Naive thymus-derived CD4-positive, alpha-beta T cell (primary cell): ENCODE measurements at regions not wholly inside any gene's neighbourhood (a gene's known extent, or its start where the extent isn't known, plus 50 kb on each side); places are given as distances from the start of the nearest gene placed in this dataset.
"Not testable (repeated sequence)": the region's sequence is repeated elsewhere in the genome, so short reads cannot be mapped to it uniquely, and the experiment has no call there.

Experiments used
- ATAC-seq: fragments of 150-1000 bp; cut with Tn5 transposase; 2 replicates; pipeline ENCODE4 v1.10.0; 2021; ENCODE audit warnings: mild to moderate bottlenecking, moderate library complexity
- CTCF ChIA-PET: fragments of 350-600 bp; sonication (Branson Sonifier 250); formaldehyde crosslinking; loops from one replicate; lab custom pipeline; 2021; ENCODE audit warnings: antibody characterized with exemption; lab: Charles Lee
- POLR2A ChIA-PET: fragments of 350-600 bp; sonication (Branson Sonifier 250); formaldehyde crosslinking; loops from one replicate; lab custom pipeline; 2021; ENCODE audit warnings: antibody characterized with exemption, inconsistent platforms; lab: Charles Lee
- DNase-seq, 9 donors: peaks; one replicate each; pipeline versions ENCODE4 v3.0.0 to v3.0.0-alpha.2; 2020 to 2022; ENCODE audit warnings: mixed read lengths in 1 of 9
- H3K27ac ChIP-seq: one replicate; pipeline ENCODE4 v1.7.0; 2013; ENCODE audit warnings: mild to moderate bottlenecking, low read depth, low read length, moderate library complexity
- H3K27me3 ChIP-seq, 2 donors: one replicate each; pipeline ENCODE4 v1.7.0; 2013; ENCODE audit warnings: low read length in 2 of 2, mild to moderate bottlenecking in 2 of 2, moderate library complexity in 2 of 2; ENCODE audit not compliant: control insufficient read depth in 2 of 2, insufficient read depth in 2 of 2
- H3K36me3 ChIP-seq, 3 experiments: 1 replicate in 2 of 3; 2 replicates in 1 of 3; pipeline ENCODE4 v1.7.0; 2013; ENCODE audit warnings: low read length in 3 of 3, mild to moderate bottlenecking in 3 of 3, moderate library complexity in 1 of 3; ENCODE audit not compliant: insufficient read depth in 3 of 3, control insufficient read depth in 2 of 3
- H3K4me1 ChIP-seq, 2 donors: one replicate each; pipeline ENCODE4 v1.7.0; 2013; ENCODE audit warnings: low read length in 2 of 2, mild to moderate bottlenecking in 2 of 2, moderate library complexity in 1 of 2; ENCODE audit not compliant: control insufficient read depth in 2 of 2, insufficient read depth in 2 of 2
- H3K4me3 ChIP-seq: 2 replicates; pipeline ENCODE4 v1.7.0; 2013; ENCODE audit warnings: mild to moderate bottlenecking, low read length
- H3K9me3 ChIP-seq, 3 experiments: 1 replicate in 2 of 3; 2 replicates in 1 of 3; pipeline ENCODE4 v1.7.0; 2013; ENCODE audit warnings: low read length in 3 of 3; ENCODE audit not compliant: control insufficient read depth in 2 of 3
- H3K27ac Mint-ChIP-seq, 9 donors: one replicate each; pipeline ENCODE4 v1.8.0; 2020 to 2022; ENCODE audit warnings: mixed read lengths in 9 of 9, mild to moderate bottlenecking in 8 of 9, moderate library complexity in 5 of 9, inconsistent platforms in 2 of 9
- H3K27me3 Mint-ChIP-seq, 5 donors: one replicate each; pipeline ENCODE4 v1.8.0; 2021 to 2022; ENCODE audit warnings: mixed read lengths in 5 of 5, mild to moderate bottlenecking in 1 of 5
- H3K36me3 Mint-ChIP-seq, 5 donors: one replicate each; pipeline ENCODE4 v1.8.0; 2020 to 2022; ENCODE audit warnings: mixed read lengths in 5 of 5, mild to moderate bottlenecking in 3 of 5, inconsistent platforms in 1 of 5
- H3K4me1 Mint-ChIP-seq, 7 donors: one replicate each; pipeline ENCODE4 v1.8.0; 2020 to 2022; ENCODE audit warnings: mixed read lengths in 7 of 7, mild to moderate bottlenecking in 3 of 7, inconsistent platforms in 1 of 7
- H3K4me3 Mint-ChIP-seq, 10 donors: one replicate each; pipeline ENCODE4 v1.8.0; 2020 to 2022; ENCODE audit warnings: mild to moderate bottlenecking in 10 of 10, mixed read lengths in 10 of 10, moderate library complexity in 6 of 10, inconsistent platforms in 2 of 10
- H3K9me3 Mint-ChIP-seq, 11 donors: one replicate each; pipeline ENCODE4 v1.8.0; 2020 to 2022; ENCODE audit warnings: mixed read lengths in 11 of 11, mild to moderate bottlenecking in 4 of 11, inconsistent platforms in 1 of 11, moderate library complexity in 1 of 11
- intact Hi-C, 2 donors: fragments of 100-400 bp; cut with micrococcal nuclease; formaldehyde crosslinking; loops; one replicate each; pipeline ENCODE4 v1.15.1; 2023

DNA sequence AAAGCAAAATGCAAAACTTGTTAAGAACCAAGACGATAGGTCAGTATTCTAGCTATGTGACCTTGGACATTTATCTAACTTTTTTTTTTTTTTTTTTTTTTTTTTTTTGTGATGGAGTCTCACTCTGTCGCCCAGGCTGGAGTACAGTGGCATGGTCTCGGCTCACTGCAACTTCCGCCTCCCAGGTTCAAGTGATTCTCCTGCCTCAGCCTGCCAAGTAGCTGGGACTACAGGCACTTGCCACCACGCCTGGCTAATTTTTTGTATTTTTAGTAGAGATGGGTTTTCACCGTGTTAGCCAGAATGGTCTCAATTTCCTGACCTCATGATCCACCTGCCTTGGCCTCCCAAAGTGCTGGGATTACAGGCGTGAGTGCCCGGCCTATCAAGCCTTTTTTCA, 358.3 kb upstream of the KIF2B start:
- H3K36me3 ChIP-seq, H3K4me3 Mint-ChIP-seq, intact Hi-C loops, DNase-seq, H3K27me3 Mint-ChIP-seq, H3K27me3 ChIP-seq, H3K36me3 Mint-ChIP-seq, H3K9me3 ChIP-seq, H3K4me3 ChIP-seq, H3K4me1 ChIP-seq, H3K27ac ChIP-seq, POLR2A ChIA-PET, CTCF ChIA-PET, H3K4me1 Mint-ChIP-seq, ATAC-seq, H3K27ac Mint-ChIP-seq: not testable (repeated sequence)
- H3K9me3 Mint-ChIP-seq, result peaks cover 0 to 12% (median 5%) of the 10 kb centered on the region in 11 donors

DNA sequence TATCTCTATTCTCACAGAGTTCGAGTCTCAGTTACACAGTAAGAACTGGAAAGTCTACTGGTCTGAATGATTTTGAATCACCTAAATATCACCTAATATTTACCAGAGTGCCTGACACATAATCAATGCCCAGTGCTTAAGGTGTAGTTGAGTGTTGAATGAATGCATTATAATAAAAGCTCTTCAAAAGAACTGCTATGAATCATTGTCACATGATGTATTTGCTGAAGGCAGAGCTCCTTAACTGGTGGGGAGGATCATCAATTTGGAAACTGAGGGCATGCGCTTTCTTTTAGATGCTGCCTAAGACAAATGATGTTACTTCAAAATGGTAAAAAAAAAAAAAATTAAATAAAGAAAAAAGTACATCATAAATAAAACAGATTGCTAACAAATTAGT, 359.4 kb upstream of the KIF2B start:
- ATAC-seq, result no peak
- no peak overlapping the region for H3K4me3 ChIP-seq
- H3K27ac ChIP-seq, result no peak overlapping the region
- H3K9me3 ChIP-seq, result no peaks in the 10 kb centered on the region
- DNase-seq, result no peak
- CTCF ChIA-PET, result no interaction called here
- H3K27me3 Mint-ChIP-seq, result no peaks in the 10 kb centered on the region
- H3K27ac Mint-ChIP-seq, result no peak overlapping the region
- no peaks in the 10 kb centered on the region for H3K4me1 ChIP-seq
- no peak overlapping the region for H3K4me3 Mint-ChIP-seq
- peaks cover 0 to 22% (median 6%) of the 10 kb centered on the region in 11 donors for H3K9me3 Mint-ChIP-seq
- intact Hi-C loops, result no loop called here
- H3K27me3 ChIP-seq, result no peaks in the 10 kb centered on the region
- POLR2A ChIA-PET, result no interaction called here
- H3K4me1 Mint-ChIP-seq, result no peaks in the 10 kb centered on the region
- H3K36me3 Mint-ChIP-seq, result peaks cover 0 to 4% (median 0%) of the 10 kb centered on the region in 5 donors
- no peaks in the 10 kb centered on the region for H3K36me3 ChIP-seq

DNA sequence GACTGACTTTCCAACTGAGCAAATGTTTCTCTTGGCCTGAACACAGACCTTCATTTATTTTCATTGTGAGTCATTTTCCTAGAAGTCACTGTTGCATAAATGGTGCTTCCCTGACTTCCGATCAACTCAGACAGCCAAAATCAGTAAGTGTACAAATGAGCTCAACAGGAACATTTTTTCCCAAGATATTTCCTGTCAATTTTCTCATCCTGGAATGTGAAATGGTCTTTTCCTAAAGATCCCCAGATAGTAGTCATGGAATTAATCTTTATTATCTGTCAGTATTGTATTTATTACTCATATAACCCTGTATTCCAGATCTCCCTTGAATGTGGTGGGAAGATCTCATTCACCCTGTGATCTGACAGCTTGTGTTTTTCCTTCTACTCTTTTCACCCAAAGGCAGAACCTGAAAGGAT, 360.3 kb upstream of the KIF2B start:
- H3K4me3 ChIP-seq, result no peak overlapping the region

DNA sequence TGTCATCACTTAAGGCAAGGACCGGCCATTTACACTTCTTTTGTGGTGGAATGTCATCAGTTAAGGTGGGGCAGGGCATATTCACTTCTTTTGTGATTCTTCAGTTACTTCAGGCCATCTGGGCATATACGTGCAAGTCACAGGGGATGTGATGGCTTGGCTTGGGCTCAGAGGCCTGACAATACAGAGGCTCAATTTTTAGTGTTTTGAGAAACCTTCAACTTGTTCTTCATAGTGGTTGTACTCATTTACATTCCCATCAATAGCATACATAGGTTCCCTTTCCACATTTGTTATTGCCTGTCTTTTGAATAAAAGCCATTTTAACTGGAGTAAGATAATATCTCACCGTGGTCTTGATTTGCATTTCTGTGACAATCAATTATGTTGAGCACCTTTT, 366.8 kb upstream of the KIF2B start:
- H3K27ac ChIP-seq, H3K27ac Mint-ChIP-seq, ATAC-seq, H3K4me1 Mint-ChIP-seq, H3K4me3 Mint-ChIP-seq, CTCF ChIA-PET, intact Hi-C loops, H3K27me3 ChIP-seq, H3K36me3 Mint-ChIP-seq, H3K36me3 ChIP-seq, H3K4me3 ChIP-seq, DNase-seq, H3K9me3 ChIP-seq, POLR2A ChIA-PET, H3K27me3 Mint-ChIP-seq, H3K4me1 ChIP-seq: not testable (repeated sequence)
- peaks cover 0 to 21% (median 12%) of the 10 kb centered on the region in 11 donors for H3K9me3 Mint-ChIP-seq

More for the DNA sequence above, 360.3 kb upstream of the KIF2B start:
- no peaks in the 10 kb centered on the region for H3K27me3 Mint-ChIP-seq
- no peak for DNase-seq
- POLR2A ChIA-PET, result no interaction called here
- H3K4me3 Mint-ChIP-seq, result no peak overlapping the region
- Histone ChIP-seq H3K27ac (no peak overlapping the region), H3K36me3 (no peaks in the 10 kb centered on the region), H3K27me3 (no peaks in the 10 kb centered on the region), H3K4me1 (no peaks in the 10 kb centered on the region), H3K9me3 (no peaks in the 10 kb centered on the region)
- intact Hi-C loops, result no loop called here
- no peak overlapping the region for H3K27ac Mint-ChIP-seq
- no peaks in the 10 kb centered on the region for H3K4me1 Mint-ChIP-seq
- H3K36me3 Mint-ChIP-seq, result peaks cover 0 to 4% (median 0%) of the 10 kb centered on the region in 5 donors
- ATAC-seq, result no peak
- CTCF ChIA-PET, result no interaction called here
- peaks cover 0 to 19% (median 6%) of the 10 kb centered on the region in 11 donors for H3K9me3 Mint-ChIP-seq

DNA sequence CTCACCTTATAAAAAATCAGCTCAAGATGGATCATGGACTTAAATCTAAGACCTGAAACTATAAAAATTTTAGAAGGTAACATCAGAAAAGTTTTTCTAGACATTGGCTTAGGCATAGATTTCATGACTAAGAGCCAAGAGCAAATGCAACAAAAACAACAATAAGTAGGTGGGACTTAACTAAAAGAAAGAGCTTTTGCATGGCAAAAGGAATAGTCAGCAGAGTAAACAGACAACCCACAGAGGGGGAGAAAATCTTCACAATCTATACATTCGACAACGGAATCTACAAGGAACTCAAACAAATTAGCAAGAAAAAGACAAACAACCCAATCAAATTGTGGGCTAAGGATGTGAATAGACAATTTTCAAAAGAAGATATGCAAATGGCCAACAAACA, 368.4 kb upstream of the KIF2B start:
- H3K4me1 Mint-ChIP-seq, result no peaks in the 10 kb centered on the region

DNA sequence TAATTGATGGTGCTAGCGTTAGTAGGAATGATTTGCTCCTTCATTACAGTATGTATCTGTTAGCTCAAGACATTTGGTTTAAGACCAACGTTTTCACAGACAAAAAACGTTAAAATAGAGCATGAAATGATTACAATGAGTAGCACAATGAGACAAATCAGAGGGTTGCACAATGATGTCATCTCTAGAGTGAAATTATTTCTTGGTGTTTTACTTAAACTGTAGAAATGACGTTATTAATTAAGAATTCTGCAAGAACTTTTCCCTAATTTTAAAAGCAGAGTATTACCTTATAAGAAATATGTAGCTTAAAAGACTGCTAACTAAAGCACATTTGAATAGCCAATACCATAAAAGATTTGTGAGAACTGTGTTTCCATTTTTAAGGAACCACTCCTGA, 373.4 kb upstream of the KIF2B start:
- Mint-ChIP-seq H3K36me3 (no peaks in the 10 kb centered on the region), H3K4me3 (no peak overlapping the region), H3K27ac (no peak overlapping the region), H3K27me3 (no peaks in the 10 kb centered on the region), H3K9me3 (peaks cover 0 to 7% (median 0%) of the 10 kb centered on the region in 11 donors), H3K4me1 (no peaks in the 10 kb centered on the region)
- POLR2A ChIA-PET, result no interaction called here
- Histone ChIP-seq H3K27ac (no peak overlapping the region), H3K4me1 (no peaks in the 10 kb centered on the region), H3K4me3 (no peak overlapping the region), H3K36me3 (no peaks in the 10 kb centered on the region), H3K27me3 (no peaks in the 10 kb centered on the region), H3K9me3 (no peaks in the 10 kb centered on the region)
- ATAC-seq, result no peak
- intact Hi-C loops, result no loop called here
- no peak for DNase-seq
- CTCF ChIA-PET, result no interaction called here

More for the DNA sequence above, 368.4 kb upstream of the KIF2B start:
- H3K9me3 Mint-ChIP-seq, result peaks cover 0 to 16% (median 10%) of the 10 kb centered on the region in 11 donors
- ChIA-PET POLR2A (no interaction called here), CTCF (no interaction called here)
- H3K4me3 ChIP-seq, result no peak overlapping the region
- no peaks in the 10 kb centered on the region for H3K36me3 Mint-ChIP-seq
- H3K27ac Mint-ChIP-seq, result no peak overlapping the region
- H3K4me3 Mint-ChIP-seq, result no peak overlapping the region
- H3K4me1 ChIP-seq, result no peaks in the 10 kb centered on the region
- intact Hi-C loops, result no loop called here
- H3K9me3 ChIP-seq, result no peaks in the 10 kb centered on the region
- H3K36me3 ChIP-seq, result no peaks in the 10 kb centered on the region
- DNase-seq, result no peak
- H3K27me3 ChIP-seq, result no peaks in the 10 kb centered on the region
- no peaks in the 10 kb centered on the region for H3K27me3 Mint-ChIP-seq
- H3K27ac ChIP-seq, result no peak overlapping the region
- no peak for ATAC-seq

DNA sequence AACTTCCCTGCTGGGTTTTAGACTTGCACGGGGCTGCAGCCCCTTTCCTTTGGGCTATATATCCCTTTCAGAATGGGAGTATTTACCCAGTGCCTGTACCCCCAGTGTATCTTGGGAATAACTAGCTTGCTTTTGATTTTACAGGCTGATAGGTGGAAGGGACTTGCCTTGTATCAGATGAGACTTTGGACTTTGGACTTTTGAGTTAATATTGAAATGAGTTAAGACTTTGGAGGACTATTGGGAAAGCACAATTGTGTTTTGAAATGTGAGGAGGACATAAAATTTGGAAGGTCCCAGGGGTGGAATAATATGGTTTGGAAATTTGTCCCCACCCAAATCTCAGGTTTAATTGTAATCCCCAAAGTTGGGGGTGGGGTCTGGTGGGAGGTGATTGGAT, 393.8 kb upstream of the KIF2B start:
- H3K36me3 Mint-ChIP-seq, result no peaks in the 10 kb centered on the region
- no peak overlapping the region for H3K27ac ChIP-seq
- DNase-seq (no peak), ATAC-seq (no peak)
- no peaks in the 10 kb centered on the region for H3K4me1 ChIP-seq
- H3K27me3 Mint-ChIP-seq, result no peaks in the 10 kb centered on the region
- no peak overlapping the region for H3K27ac Mint-ChIP-seq
- intact Hi-C loops, result no loop called here
- H3K4me1 Mint-ChIP-seq, result no peaks in the 10 kb centered on the region
- H3K4me3 ChIP-seq, result no peak overlapping the region
- H3K27me3 ChIP-seq, result no peaks in the 10 kb centered on the region
- no peak overlapping the region for H3K4me3 Mint-ChIP-seq
- CTCF ChIA-PET, result no interaction called here
- POLR2A ChIA-PET, result no interaction called here
- H3K36me3 ChIP-seq, result no peaks in the 10 kb centered on the region
- no peaks in the 10 kb centered on the region for H3K9me3 ChIP-seq
- peaks cover 0 to 36% (median 2%) of the 10 kb centered on the region in 11 donors for H3K9me3 Mint-ChIP-seq
